CD4-positive, alpha-beta T cell treated with Interleukin-2 at 100 ng/mL for 4 hours (primary cell): ENCODE measurements at regions not wholly inside any gene's neighbourhood (a gene's known extent, or its start where the extent isn't known, plus 50 kb on each side); places are given as distances from the start of the nearest gene placed in this dataset.

Experiments
- DNase-seq: peaks from one replicate; pipeline ENCODE4 v3.0.0-alpha.2; 2020; ENCODE audit warnings: low spot score

- DNase-seq = no peak
These were observed 302.4 kb downstream of the SMARCA2 start for GRCh38 chr9:2317591-2317990.

- DNase-seq = no peak
These were observed 302.2 kb upstream of the VLDLR start for GRCh38 chr9:2319421-2319820.

- DNase-seq = no peak
These were observed 301.5 kb upstream of the VLDLR start for GRCh38 chr9:2320114-2320513.

- no peak for DNase-seq
These were observed 301.0 kb upstream of the VLDLR start for GRCh38 chr9:2320632-2321031.

GRCh38 chr9:2321523-2322148 lies 300.0 kb upstream of the VLDLR start:
- no peak for DNase-seq

GRCh38 chr9:2324742-2325141 lies 296.8 kb upstream of the VLDLR start:
- no peak for DNase-seq

- DNase-seq = no peak
These were observed 288.9 kb upstream of the VLDLR start for GRCh38 chr9:2332663-2333062.

GRCh38 chr9:2335260-2335659 lies 286.3 kb upstream of the VLDLR start:
- DNase-seq = no peak

- DNase-seq = no peak
These were observed 285.5 kb upstream of the VLDLR start for GRCh38 chr9:2336055-2336454.

- DNase-seq = no peak
These were observed 284.5 kb upstream of the VLDLR start for GRCh38 chr9:2337131-2337530.

GRCh38 chr9:2337627-2338026 lies 284.0 kb upstream of the VLDLR start:
- DNase-seq = no peak

GRCh38 chr9:2338777-2339365 lies 282.7 kb upstream of the VLDLR start:
- DNase-seq = no peak

GRCh38 chr9:2339416-2339815 lies 282.2 kb upstream of the VLDLR start:
- no peak for DNase-seq

- no peak for DNase-seq
These were observed 281.4 kb upstream of the VLDLR start for GRCh38 chr9:2340046-2340760.

- no peak for DNase-seq
These were observed 280.5 kb upstream of the VLDLR start for GRCh38 chr9:2341126-2341525.

GRCh38 chr9:2341956-2342355 lies 279.6 kb upstream of the VLDLR start:
- no peak for DNase-seq

- DNase-seq = no peak
These were observed 277.8 kb upstream of the VLDLR start for GRCh38 chr9:2343756-2344155.

GRCh38 chr9:2344436-2344835 lies 277.2 kb upstream of the VLDLR start:
- DNase-seq = no peak

GRCh38 chr9:2345013-2345412 lies 276.6 kb upstream of the VLDLR start:
- DNase-seq = no peak

- DNase-seq = no peak
These were observed 275.2 kb upstream of the VLDLR start for GRCh38 chr9:2346277-2346913.

- no peak for DNase-seq
These were observed 270.3 kb upstream of the VLDLR start for GRCh38 chr9:2351324-2351723.

- DNase-seq = no peak
These were observed 267.4 kb upstream of the VLDLR start for GRCh38 chr9:2354216-2354615.
